Head of caudate nucleus (tissue), 42 donors: ENCODE measurements at regions not wholly inside any gene's neighbourhood (a gene's known extent, or its start where the extent isn't known, plus 50 kb on each side); places are given as distances from the start of the nearest gene placed in this dataset.
"Not testable (repeated sequence)": the region's sequence is repeated elsewhere in the genome, so short reads cannot be mapped to it uniquely, and the experiment has no call there.

Experiments used
- DNase-seq, 42 donors: peaks; one replicate each; pipeline versions ENCODE4 v3.0.0 to v3.0.0-alpha.2; 2020 to 2021; ENCODE audit warnings: mixed read lengths in 7 of 42
- intact Hi-C: fragments of 100-400 bp; cut with DNase I; formaldehyde crosslinking; loops from one replicate; pipeline ENCODE4 v1.15.0; 2022

DNA sequence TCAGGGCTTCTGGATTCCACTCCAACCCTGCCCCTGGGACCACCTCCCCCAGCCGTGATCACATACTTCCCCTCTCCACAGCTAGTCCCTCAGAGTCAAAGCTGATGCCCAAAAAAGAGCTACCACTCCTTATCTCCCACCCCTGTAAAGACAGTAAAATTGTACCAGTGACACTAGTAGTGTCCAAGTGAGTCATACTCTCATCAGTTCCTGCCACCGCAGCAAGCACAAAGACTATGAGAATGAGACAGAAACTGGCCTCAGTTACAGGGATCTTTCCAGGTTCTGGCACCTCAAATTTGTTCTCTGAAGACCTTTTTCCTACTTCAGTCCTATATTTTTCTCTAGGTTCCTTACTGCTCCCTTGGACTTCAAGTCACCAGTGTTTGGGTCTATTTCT lies 144.2 kb downstream of the SPRY2 start:
- no peak for DNase-seq
- intact Hi-C loops: no loop called here

DNA sequence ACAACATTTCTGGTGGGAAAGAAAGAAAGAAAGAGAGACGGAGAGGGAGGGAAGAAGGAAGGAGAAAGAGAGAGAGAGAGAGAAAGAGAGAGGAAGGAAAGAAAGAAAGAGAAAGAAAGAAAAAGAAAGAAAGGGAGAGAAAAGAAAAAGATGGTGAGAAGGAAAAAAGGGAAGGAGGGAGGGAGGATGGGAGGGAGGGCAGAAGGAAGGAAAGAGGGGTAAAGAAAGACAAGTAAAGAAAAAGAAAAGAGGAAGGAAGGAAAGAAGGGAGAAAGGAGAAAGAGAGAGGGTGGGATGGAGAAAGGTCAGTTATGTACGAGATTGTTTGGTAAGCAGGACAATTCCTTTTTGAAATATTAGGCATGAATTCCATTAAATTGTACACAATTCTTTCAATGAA lies 145.3 kb downstream of the SPRY2 start:
- no peak for DNase-seq
- intact Hi-C loops: no loop called here

DNA sequence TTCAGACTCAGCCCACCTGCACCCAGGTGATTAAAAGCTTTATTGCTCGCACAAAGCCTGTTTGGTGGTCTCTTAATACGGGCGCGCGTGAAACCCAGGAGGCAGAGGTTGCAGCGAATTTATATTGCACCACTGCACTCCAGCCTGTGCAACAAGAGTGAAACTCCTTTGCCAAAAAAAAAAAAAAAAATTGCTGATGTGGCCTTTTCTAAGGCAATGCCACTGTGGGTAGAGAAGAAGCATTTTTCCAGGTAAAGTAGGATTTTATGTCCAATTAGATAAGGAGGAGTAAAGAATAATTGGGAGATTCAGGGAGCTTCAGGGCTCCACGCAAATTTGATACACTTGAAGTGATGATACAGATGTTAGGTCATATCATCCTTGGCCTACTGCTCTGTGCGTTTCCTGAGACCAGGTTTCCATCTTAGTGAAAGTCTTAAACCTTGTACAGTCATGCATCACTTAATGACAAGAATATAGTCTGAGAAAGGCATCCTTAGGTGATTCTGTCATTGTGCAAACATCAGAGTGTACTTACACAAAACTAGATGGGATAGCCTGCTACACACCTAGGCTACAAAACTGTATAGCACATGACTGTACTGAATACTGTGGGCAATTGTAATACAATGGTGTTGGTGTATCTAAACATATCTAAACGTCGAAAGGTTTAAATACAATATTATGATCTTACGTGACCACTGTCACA lies 150.9 kb downstream of the SPRY2 start:
- DNase-seq: no peak
- intact Hi-C loops: no loop called here

DNA sequence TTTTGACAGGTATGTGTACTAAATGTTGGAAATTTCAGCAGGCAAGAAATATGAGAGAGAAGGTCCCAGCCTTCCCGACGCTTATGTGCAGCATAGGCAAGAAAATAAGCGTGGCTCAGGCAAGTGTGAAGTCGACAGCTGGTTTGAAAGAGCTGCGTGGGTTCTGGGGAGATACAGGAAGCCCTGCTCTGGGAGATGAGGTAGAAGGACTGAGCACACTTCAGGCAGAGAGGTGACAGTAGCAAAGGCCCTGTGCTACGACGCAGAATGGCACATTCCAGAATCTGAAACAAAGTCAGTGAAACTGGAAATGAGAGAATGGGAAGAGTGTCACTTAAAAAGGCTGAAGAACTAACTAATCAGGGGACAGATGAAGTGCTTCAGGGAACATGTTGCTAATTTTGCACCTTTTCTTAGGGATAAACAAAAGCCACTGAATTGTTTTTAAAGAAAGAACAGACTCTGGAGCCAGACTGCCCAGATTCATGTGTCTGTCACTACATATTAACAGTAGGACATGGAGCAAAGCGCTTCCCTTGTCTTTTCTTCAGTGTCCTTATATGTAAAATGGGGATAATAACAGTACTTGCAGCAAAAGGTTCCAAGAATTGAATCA lies 160.1 kb downstream of the SPRY2 start:
- peak in 4 of 42 donors; percentile 8 to 20 (median 10) for DNase-seq
- intact Hi-C loops: no loop called here

DNA sequence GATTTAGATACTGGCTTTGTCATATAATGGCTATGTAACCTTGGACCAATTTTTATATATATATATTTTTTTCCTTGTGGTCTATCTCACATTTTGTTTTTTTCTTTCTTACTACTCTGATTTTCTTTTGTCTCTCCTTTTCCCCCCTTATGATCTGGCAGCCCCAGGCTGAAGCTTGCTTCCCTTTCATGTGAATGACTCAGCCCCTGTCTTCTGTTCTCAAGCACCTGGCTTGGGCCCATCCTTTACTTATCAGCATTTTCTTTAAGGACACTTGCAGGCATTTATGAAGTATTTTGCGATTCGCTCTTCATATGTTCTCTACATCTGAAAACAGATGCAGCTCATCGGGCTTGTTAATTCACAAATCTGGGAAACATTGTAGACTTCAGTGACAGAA lies 163.6 kb downstream of the SPRY2 start:
- intact Hi-C loops: no loop called here
- no peak for DNase-seq

GRCh38 chr13:80173224-80173623 lies 167.7 kb downstream of the SPRY2 start:
- peak in 13 of 42 donors; percentile 18 to 56 (median 31) for DNase-seq
- intact Hi-C loops: no loop called here

DNA sequence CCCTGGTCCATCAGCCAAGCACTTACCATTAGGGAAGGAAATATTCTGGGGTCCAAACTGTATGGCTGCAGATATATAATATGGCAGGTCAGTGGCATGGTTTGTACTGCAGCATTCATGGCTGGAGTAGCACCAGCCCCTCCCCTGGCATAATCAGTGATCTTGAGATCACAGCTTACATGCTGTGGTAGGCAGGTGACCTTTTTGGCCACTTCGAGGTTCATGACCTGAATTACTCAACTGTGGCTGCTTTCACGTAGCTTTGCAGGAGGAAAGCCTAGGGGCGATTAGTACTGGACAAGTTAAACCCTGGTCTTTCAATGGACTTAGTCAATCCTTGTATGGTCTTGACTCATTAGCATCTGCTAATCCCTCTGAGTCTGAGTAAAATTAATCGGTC lies 169.8 kb downstream of the SPRY2 start:
- intact Hi-C loops: no loop called here
- DNase-seq: no peak

DNA sequence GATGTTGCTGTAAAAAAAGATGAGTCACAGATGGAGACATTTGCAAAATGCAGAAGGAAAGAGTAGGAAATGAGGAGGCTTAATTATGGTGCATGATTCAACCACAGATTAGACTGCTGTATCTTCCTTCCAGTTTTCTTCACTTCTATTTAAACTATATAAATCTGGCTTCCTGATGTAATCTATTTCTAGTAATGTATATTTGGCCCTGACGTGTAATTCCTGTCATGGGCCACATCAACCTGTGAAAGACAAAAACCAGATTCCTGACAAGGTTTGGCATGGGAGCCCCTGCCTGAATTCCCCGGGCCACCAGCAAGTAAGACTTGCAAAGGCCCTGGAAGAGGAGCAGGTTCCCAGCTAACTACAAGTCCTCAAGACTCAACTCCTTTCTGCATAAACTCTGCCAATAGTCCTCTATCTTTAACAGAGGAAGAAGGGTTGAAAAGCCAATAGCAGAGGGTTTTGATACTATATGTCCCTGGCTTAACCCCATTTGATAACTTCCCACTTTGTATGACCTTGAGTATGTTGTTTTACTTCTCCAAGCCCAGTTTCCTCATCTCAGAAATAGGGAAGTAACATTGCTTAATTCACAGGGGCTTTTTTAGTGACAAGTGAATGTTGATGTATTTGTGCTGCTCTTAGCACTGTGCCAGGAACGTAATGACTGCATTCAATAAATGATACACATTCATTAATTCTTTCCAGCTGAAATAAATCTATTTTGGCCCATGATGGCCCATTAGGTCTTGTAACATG lies 172.7 kb downstream of the SPRY2 start:
- peak in 2 of 42 donors; percentile 14 to 17 for DNase-seq
- intact Hi-C loops: no loop called here

DNA sequence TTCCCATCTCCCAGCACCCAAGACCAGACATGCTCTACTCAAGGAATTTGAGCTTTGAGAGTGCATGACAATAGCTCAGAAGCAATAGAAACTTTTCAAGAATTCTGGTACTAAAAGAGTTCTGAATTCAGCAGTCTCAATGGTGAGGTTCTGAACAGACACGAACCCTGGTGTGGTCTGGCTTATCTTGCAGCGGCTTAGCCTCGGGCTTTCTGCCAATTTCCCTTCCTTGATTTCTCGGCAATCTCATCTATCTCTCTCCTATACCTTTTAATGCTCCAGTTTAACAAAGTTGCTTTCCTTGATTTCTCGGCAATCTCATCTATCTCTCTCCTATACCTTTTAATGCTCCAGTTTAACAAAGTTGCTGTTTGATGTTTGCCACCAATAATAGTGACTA lies 174.6 kb downstream of the SPRY2 start:
- intact Hi-C loops: no loop called here
- peak in 1 of 42 donors; percentile 33 for DNase-seq

GRCh38 chr13:80164462-80164861 lies 176.5 kb downstream of the SPRY2 start:
- DNase-seq: no peak
- intact Hi-C loops: no loop called here

- no peak for DNase-seq
- intact Hi-C loops: no loop called here
These were observed 179.0 kb downstream of the SPRY2 start for GRCh38 chr13:80161896-80162295.

- intact Hi-C loops: no loop called here
- no peak for DNase-seq
These were observed 179.7 kb downstream of the SPRY2 start for GRCh38 chr13:80161219-80161618.

DNA sequence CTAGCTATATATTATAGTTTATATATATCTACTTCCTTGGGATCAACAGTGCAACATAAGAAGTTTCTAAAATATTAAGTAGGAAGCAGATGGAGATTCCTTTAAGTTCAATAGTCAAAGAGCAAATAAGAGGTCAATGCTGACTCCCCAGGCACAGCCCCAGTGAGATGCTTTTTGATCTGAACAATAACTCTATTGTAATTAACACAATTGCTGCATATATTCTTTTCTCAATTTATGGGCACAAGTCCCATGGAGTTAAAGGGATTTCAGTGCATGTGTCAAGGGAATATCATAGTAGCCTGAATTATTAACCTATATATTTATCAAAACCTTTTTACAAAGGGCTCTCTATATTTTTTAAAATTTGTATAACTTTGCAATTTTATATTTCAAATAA lies 180.8 kb downstream of the SPRY2 start:
- DNase-seq: no peak
- intact Hi-C loops: no loop called here

DNA sequence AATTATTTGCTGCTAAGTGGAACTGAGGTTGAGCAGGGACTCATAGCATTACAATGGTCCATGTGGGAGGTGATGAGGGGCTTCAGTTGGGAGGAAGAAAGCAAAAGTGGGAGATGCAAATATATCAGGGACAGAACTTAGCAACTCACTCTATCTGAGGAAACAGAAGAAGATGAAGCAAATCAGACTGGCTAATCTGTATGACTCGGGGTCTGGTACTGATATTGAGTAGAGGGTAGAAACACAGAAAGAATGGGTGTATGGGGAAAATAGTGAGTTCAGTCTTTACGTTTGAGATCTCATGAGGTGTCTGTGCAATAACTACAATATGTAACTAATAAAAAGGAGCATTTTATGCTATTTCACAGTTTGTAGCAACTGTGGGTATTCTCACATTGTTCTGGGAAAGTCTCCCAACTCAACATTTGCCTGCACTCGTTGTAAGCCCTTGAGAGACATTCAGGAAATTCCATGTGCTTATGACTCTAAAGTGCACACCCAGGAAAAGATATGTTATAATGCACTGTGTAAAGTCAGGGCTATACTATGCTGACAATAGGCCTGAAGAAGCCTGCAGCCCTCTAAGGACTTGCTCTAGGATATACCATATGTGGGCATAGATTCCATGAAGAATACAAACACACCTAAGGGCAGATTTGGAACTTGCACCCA lies 183.5 kb downstream of the SPRY2 start:
- intact Hi-C loops: no loop called here
- no peak for DNase-seq

DNA sequence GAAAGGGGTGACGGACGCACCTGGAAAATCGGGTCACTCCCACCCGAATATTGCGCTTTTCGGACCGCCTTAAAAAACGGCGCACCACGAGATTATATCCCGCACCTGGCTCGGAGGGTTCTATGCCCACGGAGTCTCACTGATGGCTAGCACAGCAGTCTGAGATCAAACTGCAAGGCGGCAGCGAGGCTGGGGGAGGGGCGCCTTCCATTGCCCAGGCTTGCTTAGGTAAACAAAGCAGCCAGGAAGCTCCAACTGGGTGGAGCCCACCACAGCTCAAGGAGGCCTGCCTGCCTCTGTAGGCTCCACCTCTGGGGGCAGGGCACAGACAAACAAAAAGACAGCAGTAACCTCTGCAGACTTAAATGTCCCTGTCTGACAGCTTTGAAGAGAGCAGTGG lies 188.8 kb downstream of the SPRY2 start:
- intact Hi-C loops, DNase-seq: not testable (repeated sequence)

GRCh38 chr13:80151016-80151415 lies 189.9 kb downstream of the SPRY2 start:
- intact Hi-C loops: no loop called here
- DNase-seq: no peak

DNA sequence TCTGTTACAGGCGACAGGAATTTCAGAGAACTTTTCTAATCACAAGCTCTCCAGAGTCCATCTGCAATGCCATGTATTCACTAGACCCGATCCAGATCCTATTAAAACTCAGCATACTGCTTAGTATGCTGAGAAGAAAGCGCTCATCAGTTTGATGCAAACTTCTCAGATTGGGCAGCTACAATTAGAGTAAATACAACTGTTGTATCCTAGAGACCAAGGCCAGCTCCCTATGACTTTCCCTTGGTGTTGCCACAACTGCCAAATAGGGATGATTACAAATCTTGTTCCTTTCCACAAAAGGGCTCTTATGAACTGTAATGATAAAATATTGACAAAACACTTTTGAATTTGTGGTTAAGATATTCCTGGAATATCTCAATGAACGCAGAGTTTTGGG lies 191.2 kb downstream of the SPRY2 start:
- DNase-seq: no peak
- intact Hi-C loops: no loop called here

DNA sequence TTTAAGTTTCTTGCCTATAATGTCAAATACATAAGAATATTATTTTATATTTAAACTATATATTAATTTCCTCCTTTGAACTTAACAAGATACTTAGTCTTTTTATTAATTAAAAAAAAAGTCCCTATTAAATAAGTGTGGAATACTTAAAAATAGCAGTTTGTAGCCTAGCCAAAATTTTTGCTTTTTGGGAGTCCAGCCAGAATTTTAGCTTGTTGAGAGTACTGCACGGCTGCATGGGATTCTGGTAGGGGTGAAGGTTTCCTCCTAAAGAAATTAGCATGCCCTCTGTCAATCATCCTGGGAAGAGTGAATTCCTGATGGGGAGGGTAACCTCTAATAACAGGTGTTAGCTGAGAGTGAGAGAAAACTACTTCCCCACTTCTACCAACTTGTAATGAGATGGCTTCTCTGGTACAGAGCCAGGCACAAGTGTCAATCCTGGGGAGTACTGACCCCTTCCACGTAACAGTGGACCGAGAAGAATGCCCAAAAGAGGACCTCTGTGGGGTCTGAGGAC lies 195.7 kb downstream of the SPRY2 start:
- intact Hi-C loops: no loop called here
- no peak for DNase-seq

DNA sequence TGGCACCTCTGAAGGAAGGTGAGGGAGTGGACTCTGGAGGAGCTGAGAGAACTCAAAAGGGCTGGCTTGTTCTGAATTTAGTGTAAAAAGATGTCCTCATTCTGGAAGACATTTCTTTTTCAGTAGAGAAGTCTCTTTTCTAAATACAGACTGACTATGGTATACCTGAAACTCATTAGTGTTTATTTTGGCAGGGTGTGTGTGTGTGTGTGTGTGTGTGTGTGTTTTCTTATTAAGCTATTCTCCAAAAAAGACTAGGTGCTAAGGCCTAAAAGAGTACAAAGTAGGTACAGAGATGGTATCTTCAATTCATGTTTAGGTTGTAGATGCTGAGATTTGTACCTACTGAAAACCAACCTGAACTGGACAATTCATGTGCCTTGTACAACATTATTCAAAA lies 196.4 kb downstream of the SPRY2 start:
- no peak for DNase-seq
- intact Hi-C loops: no loop called here
